Glutamatergic neuron (in vitro differentiated cells): ENCODE measurements at regions not wholly inside any gene's neighbourhood (a gene's known extent, or its start where the extent isn't known, plus 50 kb on each side); places are given as distances from the start of the nearest gene placed in this dataset.

Experiments
- DNase-seq: peaks from one replicate; pipeline ENCODE4 v3.0.0; 2022
- H3K27ac Mint-ChIP-seq: one replicate; pipeline ENCODE4 v1.8.0; 2020; ENCODE audit warnings: mild to moderate bottlenecking, mixed read lengths, inconsistent platforms; ENCODE audit not compliant: unreplicated experiment
- H3K27me3 Mint-ChIP-seq: one replicate; pipeline ENCODE4 v1.8.0; 2020; ENCODE audit warnings: mild to moderate bottlenecking, moderate library complexity, mixed read lengths, inconsistent platforms; ENCODE audit not compliant: unreplicated experiment
- H3K36me3 Mint-ChIP-seq: one replicate; pipeline ENCODE4 v1.8.0; 2020; ENCODE audit warnings: mild to moderate bottlenecking, mixed read lengths, inconsistent platforms; ENCODE audit not compliant: unreplicated experiment
- H3K4me1 Mint-ChIP-seq: one replicate; pipeline ENCODE4 v1.8.0; 2020; ENCODE audit warnings: mild to moderate bottlenecking, low read depth, mixed read lengths, inconsistent platforms; ENCODE audit not compliant: unreplicated experiment
- H3K4me3 Mint-ChIP-seq: one replicate; pipeline ENCODE4 v1.8.0; 2020; ENCODE audit warnings: mild to moderate bottlenecking, mixed read lengths, inconsistent platforms; ENCODE audit not compliant: unreplicated experiment
- H3K9me3 Mint-ChIP-seq: one replicate; pipeline ENCODE4 v1.8.0; 2020; ENCODE audit warnings: mild to moderate bottlenecking, moderate library complexity, mixed read lengths, inconsistent platforms; ENCODE audit not compliant: unreplicated experiment
- TF ChIP-seq, protein P1 (sequence below): fragments of 200-600 bp; sonication (generic); IDR thresholded peaks from one replicate; pipeline ENCODE4 v1.5.0; 2021; ENCODE audit not compliant: partially characterized antibody, unreplicated experiment

DNA sequence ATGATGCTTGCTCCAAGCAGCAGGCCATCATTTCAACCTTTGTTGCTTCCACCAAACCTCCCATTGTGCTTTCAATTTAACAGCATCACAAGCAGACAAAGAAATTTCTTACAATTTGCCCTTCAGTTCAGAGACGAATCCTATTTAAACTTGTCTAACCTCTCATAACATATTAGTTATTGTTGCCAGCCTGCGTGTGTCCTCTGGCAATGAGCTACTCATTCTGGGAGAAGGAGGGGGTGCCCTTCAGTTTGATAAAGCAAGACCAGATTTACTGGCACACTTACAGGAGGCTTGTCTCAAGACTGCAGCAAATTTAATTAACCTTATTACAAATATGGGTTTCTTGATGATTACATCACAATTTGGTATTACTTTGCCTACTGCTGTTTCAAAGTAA lies 203.6 kb upstream of the SOX5 start:
- H3K4me3 Mint-ChIP-seq, result no peak overlapping the region
- H3K27ac Mint-ChIP-seq, result no peak overlapping the region
- peaks cover 3% of the 10 kb centered on the region for H3K4me1 Mint-ChIP-seq
- H3K36me3 Mint-ChIP-seq, result no peaks in the 10 kb centered on the region
- TF ChIP-seq, protein P1, sequence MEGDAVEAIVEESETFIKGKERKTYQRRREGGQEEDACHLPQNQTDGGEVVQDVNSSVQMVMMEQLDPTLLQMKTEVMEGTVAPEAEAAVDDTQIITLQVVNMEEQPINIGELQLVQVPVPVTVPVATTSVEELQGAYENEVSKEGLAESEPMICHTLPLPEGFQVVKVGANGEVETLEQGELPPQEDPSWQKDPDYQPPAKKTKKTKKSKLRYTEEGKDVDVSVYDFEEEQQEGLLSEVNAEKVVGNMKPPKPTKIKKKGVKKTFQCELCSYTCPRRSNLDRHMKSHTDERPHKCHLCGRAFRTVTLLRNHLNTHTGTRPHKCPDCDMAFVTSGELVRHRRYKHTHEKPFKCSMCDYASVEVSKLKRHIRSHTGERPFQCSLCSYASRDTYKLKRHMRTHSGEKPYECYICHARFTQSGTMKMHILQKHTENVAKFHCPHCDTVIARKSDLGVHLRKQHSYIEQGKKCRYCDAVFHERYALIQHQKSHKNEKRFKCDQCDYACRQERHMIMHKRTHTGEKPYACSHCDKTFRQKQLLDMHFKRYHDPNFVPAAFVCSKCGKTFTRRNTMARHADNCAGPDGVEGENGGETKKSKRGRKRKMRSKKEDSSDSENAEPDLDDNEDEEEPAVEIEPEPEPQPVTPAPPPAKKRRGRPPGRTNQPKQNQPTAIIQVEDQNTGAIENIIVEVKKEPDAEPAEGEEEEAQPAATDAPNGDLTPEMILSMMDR, result no peak
- no peaks in the 10 kb centered on the region for H3K9me3 Mint-ChIP-seq
- DNase-seq, result no peak
- no peaks in the 10 kb centered on the region for H3K27me3 Mint-ChIP-seq

DNA sequence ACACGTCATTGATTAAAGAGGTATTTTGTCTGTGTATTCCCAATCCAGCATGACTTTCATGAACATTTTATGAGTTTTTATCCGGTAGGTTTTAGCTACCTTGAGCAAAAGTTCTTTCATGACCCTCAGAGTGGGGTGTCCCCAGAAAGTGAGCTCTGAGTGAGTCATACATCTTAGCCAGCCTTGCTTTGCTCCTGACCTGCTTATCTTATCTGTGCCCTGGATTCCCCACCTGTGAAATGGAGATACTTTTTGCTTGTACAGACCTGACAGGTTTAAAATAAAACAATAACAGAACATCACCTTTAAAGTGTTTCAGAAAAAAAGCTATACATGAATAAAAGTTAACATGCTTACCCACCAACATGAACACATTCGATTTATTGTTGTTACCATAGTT lies 202.8 kb upstream of the SOX5 start:
- Mint-ChIP-seq H3K36me3 (no peaks in the 10 kb centered on the region), H3K9me3 (no peaks in the 10 kb centered on the region), H3K4me1 (peaks cover 3% of the 10 kb centered on the region), H3K27me3 (no peaks in the 10 kb centered on the region), H3K4me3 (no peak overlapping the region), H3K27ac (no peak overlapping the region)
- DNase-seq, result no peak
- TF ChIP-seq, protein P1, result no peak

DNA sequence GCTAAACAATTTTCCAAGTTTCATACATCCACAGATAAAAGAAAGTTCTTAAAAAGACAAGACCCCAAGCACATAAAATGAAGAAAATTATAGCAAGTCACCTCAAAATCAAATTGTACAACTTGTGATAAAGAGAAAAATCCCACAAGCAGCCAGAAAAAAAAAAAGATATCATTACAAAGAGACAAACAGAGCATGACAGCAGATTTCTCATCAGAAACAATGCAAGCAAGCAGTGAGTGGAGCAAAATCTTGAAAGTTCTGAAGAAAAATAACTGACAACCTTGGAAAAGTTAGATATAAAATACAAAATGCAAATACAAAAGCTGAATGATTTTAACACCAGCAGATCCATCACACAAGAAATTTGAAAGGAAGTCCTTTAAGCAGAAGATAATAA lies 194.5 kb upstream of the SOX5 start:
- Mint-ChIP-seq H3K9me3 (no peaks in the 10 kb centered on the region), H3K27ac (no peak overlapping the region), H3K36me3 (peaks cover 12% of the 10 kb centered on the region), H3K4me3 (no peak overlapping the region), H3K4me1 (peaks cover 4% of the 10 kb centered on the region), H3K27me3 (no peaks in the 10 kb centered on the region)
- no peak for DNase-seq
- TF ChIP-seq, protein P1, result no peak

DNA sequence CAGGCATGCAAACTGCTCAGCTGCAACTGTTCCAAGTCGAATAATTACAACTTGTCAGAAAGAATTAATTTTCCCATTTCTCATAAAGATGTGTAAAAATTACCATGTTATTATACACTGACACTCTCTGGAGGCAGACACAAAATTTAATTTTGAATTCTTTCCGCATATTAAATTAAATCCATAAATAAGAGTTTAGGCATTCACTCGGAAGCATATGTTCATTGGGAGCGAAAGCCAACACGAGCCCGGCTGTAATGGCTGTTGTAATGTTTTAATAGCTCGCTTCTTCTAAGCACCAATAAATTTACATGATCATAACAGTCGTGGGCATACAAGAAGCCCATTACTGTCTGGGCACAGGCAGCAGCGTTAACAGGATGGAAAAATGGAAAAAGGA lies 189.6 kb upstream of the SOX5 start:
- no peak overlapping the region for H3K4me3 Mint-ChIP-seq
- H3K9me3 Mint-ChIP-seq, result no peaks in the 10 kb centered on the region
- no peak for DNase-seq
- H3K36me3 Mint-ChIP-seq, result peaks cover 10% of the 10 kb centered on the region
- TF ChIP-seq, protein P1, result no peak
- no peaks in the 10 kb centered on the region for H3K27me3 Mint-ChIP-seq
- H3K4me1 Mint-ChIP-seq, result peaks cover 12% of the 10 kb centered on the region
- H3K27ac Mint-ChIP-seq, result no peak overlapping the region

DNA sequence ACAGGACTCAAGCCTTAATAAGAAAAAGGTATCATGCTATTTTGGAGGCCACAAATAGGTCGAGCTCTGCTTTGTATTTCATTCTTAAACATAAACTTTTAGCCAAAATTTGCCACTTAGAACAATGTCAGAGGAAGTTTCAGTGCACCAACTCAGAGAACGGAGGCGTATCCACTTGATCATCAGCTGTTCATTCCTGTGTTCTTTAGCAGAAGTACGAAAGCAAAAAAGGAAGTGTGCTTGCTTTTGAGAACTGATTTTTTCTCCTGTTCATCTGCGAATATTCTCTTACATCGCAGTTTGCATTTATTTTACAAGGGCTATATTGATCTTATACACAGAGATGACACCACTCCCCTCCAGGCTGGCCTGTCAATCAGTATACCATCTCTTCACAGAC lies 188.6 kb upstream of the SOX5 start:
- Mint-ChIP-seq H3K27me3 (no peaks in the 10 kb centered on the region), H3K36me3 (peaks cover under 1% of the 10 kb centered on the region), H3K9me3 (no peaks in the 10 kb centered on the region), H3K4me3 (no peak overlapping the region), H3K4me1 (peaks cover 18% of the 10 kb centered on the region), H3K27ac (no peak overlapping the region)
- DNase-seq, result no peak
- TF ChIP-seq, protein P1, result no peak
